ENCODE measurements at regions not wholly inside any gene's neighbourhood (a gene's known extent, or its start where the extent isn't known, plus 50 kb on each side); places are given as distances from the start of the nearest gene placed in this dataset.

- no peaks in the 10 kb centered on the region for H4K20me1 ChIP-seq (ENCODE audit: control insufficient read depth, extremely low read depth, insufficient read depth, low read length)
- no peaks in the 10 kb centered on the region for H3K9me3 ChIP-seq (ENCODE audit: control insufficient read depth, insufficient read depth, low read depth, low read length)
- H2AFZ ChIP-seq (ENCODE audit: low read length) = no peak overlapping the region
- no peaks in the 10 kb centered on the region for H3K79me2 ChIP-seq (ENCODE audit: control insufficient read depth, insufficient read depth, low read length)
- no peak overlapping the region for H3K4me3 ChIP-seq (replicated peaks in 1 of 4; ENCODE audit: control extremely low read depth in 1 of 4, insufficient read depth in 1 of 4, low read depth in 3 of 4, low read length in 4 of 4)
- no peaks in the 10 kb centered on the region for H3K4me1 ChIP-seq (ENCODE audit: control insufficient read depth, extremely low read depth, insufficient read depth, low read length)
- no peak overlapping the region for H3K27ac ChIP-seq (ENCODE audit: insufficient read depth, low read length)
- H3K36me3 ChIP-seq (ENCODE audit: control insufficient read depth, insufficient read depth, low read length) = no peaks in the 10 kb centered on the region
- no peak overlapping the region for H3K9ac ChIP-seq (ENCODE audit: insufficient read depth, low read length)
- TF ChIP-seq EZH2 (IDR thresholded peaks at IDR 0.05; ENCODE audit: low read length, missing control alignments) (no peak), CTCF (conservative IDR thresholded peaks at IDR 0.05 in 1 of 2, IDR thresholded peaks at IDR 0.05 in 1 of 2; ENCODE audit: low read depth in 1 of 2, low read length in 2 of 2) (no peak)
- DNase-seq (ENCODE audit: low read depth in 2 of 2) = no peak
- H3K27me3 ChIP-seq (ENCODE audit: control insufficient read depth, insufficient read depth, low read length) = peaks cover 2% of the 10 kb centered on the region
- no peak overlapping the region for H3K4me2 ChIP-seq (ENCODE audit: extremely low read depth, insufficient read depth, low read length)
Observed at GRCh38 chr6:21501021-21501354, 92.6 kb upstream of the SOX4 start.

- no peak overlapping the region for H3K9ac ChIP-seq (ENCODE audit: insufficient read depth, low read length)
Observed at GRCh38 chr6:21501815-21502214, 91.7 kb upstream of the SOX4 start.

GRCh38 chr6:21502682-21503081 is 90.9 kb upstream of the SOX4 start:
- H3K4me3 ChIP-seq (replicated peaks in 1 of 4; ENCODE audit: control extremely low read depth in 1 of 4, insufficient read depth in 1 of 4, low read depth in 3 of 4, low read length in 4 of 4) = no peak overlapping the region
- no peak overlapping the region for H2AFZ ChIP-seq (ENCODE audit: low read length)
- no peaks in the 10 kb centered on the region for H4K20me1 ChIP-seq (ENCODE audit: control insufficient read depth, extremely low read depth, insufficient read depth, low read length)
- H3K36me3 ChIP-seq (ENCODE audit: control insufficient read depth, insufficient read depth, low read length) = no peaks in the 10 kb centered on the region
- DNase-seq (ENCODE audit: low read depth in 2 of 2) = no peak
- no peak overlapping the region for H3K4me2 ChIP-seq (ENCODE audit: extremely low read depth, insufficient read depth, low read length)
- H3K27me3 ChIP-seq (ENCODE audit: control insufficient read depth, insufficient read depth, low read length) = peaks cover 2% of the 10 kb centered on the region
- no peak for TF ChIP-seq CTCF (conservative IDR thresholded peaks at IDR 0.05 in 1 of 2, IDR thresholded peaks at IDR 0.05 in 1 of 2; ENCODE audit: low read depth in 1 of 2, low read length in 2 of 2)
- no peak for TF ChIP-seq EZH2 (IDR thresholded peaks at IDR 0.05; ENCODE audit: low read length, missing control alignments)
- H3K9ac ChIP-seq (ENCODE audit: insufficient read depth, low read length) = no peak overlapping the region
- H3K27ac ChIP-seq (ENCODE audit: insufficient read depth, low read length) = no peak overlapping the region
- no peaks in the 10 kb centered on the region for H3K79me2 ChIP-seq (ENCODE audit: control insufficient read depth, insufficient read depth, low read length)
- H3K4me1 ChIP-seq (ENCODE audit: control insufficient read depth, extremely low read depth, insufficient read depth, low read length) = no peaks in the 10 kb centered on the region
- no peaks in the 10 kb centered on the region for H3K9me3 ChIP-seq (ENCODE audit: control insufficient read depth, insufficient read depth, low read depth, low read length)

More at GRCh38 chr6:21501815-21502214, 91.7 kb upstream of the SOX4 start:
- Histone ChIP-seq H3K4me3 (replicated peaks in 1 of 4; ENCODE audit: control extremely low read depth in 1 of 4, insufficient read depth in 1 of 4, low read depth in 3 of 4, low read length in 4 of 4) (no peak overlapping the region), H3K9me3 (ENCODE audit: control insufficient read depth, insufficient read depth, low read depth, low read length) (no peaks in the 10 kb centered on the region), H4K20me1 (ENCODE audit: control insufficient read depth, extremely low read depth, insufficient read depth, low read length) (no peaks in the 10 kb centered on the region), H3K79me2 (ENCODE audit: control insufficient read depth, insufficient read depth, low read length) (no peaks in the 10 kb centered on the region), H3K27me3 (ENCODE audit: control insufficient read depth, insufficient read depth, low read length) (peaks cover 2% of the 10 kb centered on the region), H3K4me2 (ENCODE audit: extremely low read depth, insufficient read depth, low read length) (no peak overlapping the region), H3K4me1 (ENCODE audit: control insufficient read depth, extremely low read depth, insufficient read depth, low read length) (no peaks in the 10 kb centered on the region), H3K36me3 (ENCODE audit: control insufficient read depth, insufficient read depth, low read length) (no peaks in the 10 kb centered on the region), H2AFZ (ENCODE audit: low read length) (no peak overlapping the region), H3K27ac (ENCODE audit: insufficient read depth, low read length) (no peak overlapping the region)
- DNase-seq (ENCODE audit: low read depth in 2 of 2) = no peak
- TF ChIP-seq EZH2 (IDR thresholded peaks at IDR 0.05; ENCODE audit: low read length, missing control alignments) (no peak), CTCF (conservative IDR thresholded peaks at IDR 0.05 in 1 of 2, IDR thresholded peaks at IDR 0.05 in 1 of 2; ENCODE audit: low read depth in 1 of 2, low read length in 2 of 2) (no peak)

Measured in fibroblast of lung (primary cell).